Chondrocyte (in vitro differentiated cells): ENCODE measurements at regions not wholly inside any gene's neighbourhood (a gene's known extent, or its start where the extent isn't known, plus 50 kb on each side); places are given as distances from the start of the nearest gene placed in this dataset.

Experiments
- DNase-seq: peaks from one replicate; pipeline ENCODE4 v3.0.0; 2021; ENCODE audit warnings: mixed read lengths, low spot score
- H3K27ac Mint-ChIP-seq: one replicate; pipeline ENCODE4 v1.8.0; 2021; ENCODE audit warnings: mild to moderate bottlenecking, moderate library complexity, mixed read lengths; ENCODE audit not compliant: unreplicated experiment
- H3K27me3 Mint-ChIP-seq: 2 replicates; pipeline ENCODE4 v1.8.0; 2021; ENCODE audit warnings: low read depth, mixed read lengths
- H3K36me3 Mint-ChIP-seq: 2 replicates; pipeline ENCODE4 v1.8.0; 2021; ENCODE audit warnings: low read depth, mixed read lengths
- H3K4me1 Mint-ChIP-seq: 2 replicates; pipeline ENCODE4 v1.8.0; 2021; ENCODE audit warnings: low read depth, mild to moderate bottlenecking, mixed read lengths
- H3K4me3 Mint-ChIP-seq: one replicate; pipeline ENCODE4 v1.8.0; 2021; ENCODE audit warnings: mild to moderate bottlenecking, moderate library complexity, mixed read lengths; ENCODE audit not compliant: unreplicated experiment
- H3K9me3 Mint-ChIP-seq: 2 replicates; pipeline ENCODE4 v1.8.0; 2021; ENCODE audit warnings: low read depth, mixed read lengths
- TF ChIP-seq, protein P1 (sequence below): fragments of 200-600 bp; sonication (generic); IDR thresholded peaks from 2 replicates; pipeline ENCODE4 v1.5.0; 2021; ENCODE audit warnings: antibody characterized with exemption, mild to moderate bottlenecking, moderate library complexity

- Mint-ChIP-seq H3K4me3 (no peak overlapping the region), H3K9me3 (peaks cover 39% of the 10 kb centered on the region), H3K4me1 (no peaks in the 10 kb centered on the region), H3K36me3 (no peaks in the 10 kb centered on the region), H3K27ac (no peak overlapping the region), H3K27me3 (no peaks in the 10 kb centered on the region)
- peak; percentile 50 for DNase-seq
- TF ChIP-seq, protein P1, sequence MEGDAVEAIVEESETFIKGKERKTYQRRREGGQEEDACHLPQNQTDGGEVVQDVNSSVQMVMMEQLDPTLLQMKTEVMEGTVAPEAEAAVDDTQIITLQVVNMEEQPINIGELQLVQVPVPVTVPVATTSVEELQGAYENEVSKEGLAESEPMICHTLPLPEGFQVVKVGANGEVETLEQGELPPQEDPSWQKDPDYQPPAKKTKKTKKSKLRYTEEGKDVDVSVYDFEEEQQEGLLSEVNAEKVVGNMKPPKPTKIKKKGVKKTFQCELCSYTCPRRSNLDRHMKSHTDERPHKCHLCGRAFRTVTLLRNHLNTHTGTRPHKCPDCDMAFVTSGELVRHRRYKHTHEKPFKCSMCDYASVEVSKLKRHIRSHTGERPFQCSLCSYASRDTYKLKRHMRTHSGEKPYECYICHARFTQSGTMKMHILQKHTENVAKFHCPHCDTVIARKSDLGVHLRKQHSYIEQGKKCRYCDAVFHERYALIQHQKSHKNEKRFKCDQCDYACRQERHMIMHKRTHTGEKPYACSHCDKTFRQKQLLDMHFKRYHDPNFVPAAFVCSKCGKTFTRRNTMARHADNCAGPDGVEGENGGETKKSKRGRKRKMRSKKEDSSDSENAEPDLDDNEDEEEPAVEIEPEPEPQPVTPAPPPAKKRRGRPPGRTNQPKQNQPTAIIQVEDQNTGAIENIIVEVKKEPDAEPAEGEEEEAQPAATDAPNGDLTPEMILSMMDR, result no peak
Observed at GRCh38 chr10:131676046-131676799, 224.6 kb upstream of the PPP2R2D start.

- TF ChIP-seq, protein P1, result no peak
- Mint-ChIP-seq H3K27me3 (no peaks in the 10 kb centered on the region), H3K4me1 (no peaks in the 10 kb centered on the region), H3K27ac (no peak overlapping the region), H3K36me3 (no peaks in the 10 kb centered on the region), H3K9me3 (peaks cover 35% of the 10 kb centered on the region), H3K4me3 (no peak overlapping the region)
- DNase-seq, result peak; percentile 27
Observed at GRCh38 chr10:131676800-131677421, 223.9 kb upstream of the PPP2R2D start.

DNA sequence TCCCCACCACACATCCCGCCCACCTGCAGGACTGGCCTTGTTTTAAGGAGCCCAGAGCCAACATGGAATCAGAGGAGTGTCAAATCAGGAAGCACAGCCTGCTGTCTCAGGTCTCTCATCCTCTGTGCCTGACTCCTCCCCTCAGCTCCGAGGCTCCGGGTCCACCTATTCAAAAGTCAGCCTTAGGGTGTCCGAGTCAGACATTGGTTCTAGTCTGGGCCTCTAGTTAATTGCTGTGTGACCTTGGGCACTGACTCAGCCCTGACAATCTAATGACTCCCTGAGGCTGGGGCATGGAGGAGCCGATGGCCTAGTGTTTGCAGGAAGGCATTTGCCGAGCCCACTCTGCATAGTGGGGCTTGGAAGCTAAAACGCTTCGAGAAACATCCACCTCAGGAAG lies 223.1 kb upstream of the PPP2R2D start:
- no peaks in the 10 kb centered on the region for H3K4me1 Mint-ChIP-seq
- TF ChIP-seq, protein P1, result no peak
- H3K9me3 Mint-ChIP-seq, result peaks cover 32% of the 10 kb centered on the region
- peak; percentile 43 for DNase-seq
- no peaks in the 10 kb centered on the region for H3K27me3 Mint-ChIP-seq
- H3K4me3 Mint-ChIP-seq, result no peak overlapping the region
- H3K36me3 Mint-ChIP-seq, result no peaks in the 10 kb centered on the region
- no peak overlapping the region for H3K27ac Mint-ChIP-seq

- Mint-ChIP-seq H3K36me3 (no peaks in the 10 kb centered on the region), H3K4me3 (no peak overlapping the region), H3K27me3 (no peaks in the 10 kb centered on the region), H3K27ac (no peak overlapping the region), H3K4me1 (no peaks in the 10 kb centered on the region), H3K9me3 (peaks cover 29% of the 10 kb centered on the region)
- TF ChIP-seq, protein P1, result no peak
- DNase-seq, result peak; percentile 91
Observed at GRCh38 chr10:131678171-131678570, 222.6 kb upstream of the PPP2R2D start.

DNA sequence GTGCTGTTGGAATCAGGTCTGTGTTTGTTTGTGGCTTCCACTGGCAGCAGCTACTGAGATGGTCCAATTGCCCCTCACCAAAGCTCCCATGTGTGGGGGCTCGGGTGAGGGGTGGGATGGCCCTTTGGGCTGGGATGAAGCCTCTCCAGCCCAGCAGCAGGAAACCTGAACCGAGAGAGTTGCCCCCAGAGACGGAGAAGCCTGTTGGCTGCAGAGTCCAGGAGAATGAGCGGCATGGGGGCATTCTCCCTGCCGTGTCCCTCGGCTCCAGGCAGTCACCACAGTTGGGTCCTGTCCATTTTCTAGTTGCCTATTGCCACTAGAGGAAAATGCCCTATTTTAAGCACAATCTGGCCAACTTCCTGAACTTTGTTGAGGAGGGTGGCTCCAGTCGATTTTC lies 222.2 kb upstream of the PPP2R2D start:
- Mint-ChIP-seq H3K36me3 (no peaks in the 10 kb centered on the region), H3K4me1 (no peaks in the 10 kb centered on the region), H3K9me3 (peaks cover 26% of the 10 kb centered on the region), H3K27me3 (no peaks in the 10 kb centered on the region), H3K27ac (no peak overlapping the region), H3K4me3 (no peak overlapping the region)
- peak; percentile 64 for DNase-seq
- TF ChIP-seq, protein P1, result no peak
